H1 (cell line): ENCODE measurements at regions not wholly inside any gene's neighbourhood (a gene's known extent, or its start where the extent isn't known, plus 50 kb on each side); places are given as distances from the start of the nearest gene placed in this dataset.

Experiments used
- CTCF ChIA-PET: fragments of 300-600 bp; sonication (Branson Sonifier 250); formaldehyde crosslinking; loops from one replicate; lab custom pipeline; 2021; ENCODE audit not compliant: partially characterized antibody; lab: Charles Lee
- POLR2A ChIA-PET: fragments of 300-600 bp; sonication (Branson Sonifier 250); formaldehyde crosslinking; loops from one replicate; lab custom pipeline; 2021; ENCODE audit warnings: inconsistent platforms; ENCODE audit not compliant: partially characterized antibody; lab: Charles Lee
- DNase-seq, 2 experiments: peaks; one replicate each; pipeline versions ENCODE4 v3.0.0 to v3.0.0-alpha.2; 2010 to 2022; ENCODE audit warnings: low spot score in 2 of 2, low read depth in 1 of 2, mixed read lengths in 1 of 2
- FAIRE-seq: peaks from 2 replicates; lab custom pipeline; 2011; peaks lifted over from hg19 to GRCh38; lab: Jason Lieb, UNC
- H2AFZ ChIP-seq: 2 replicates; pipeline ENCODE4 v1.8.1; 2012; ENCODE audit warnings: low read length, inconsistent platforms
- H2AK5ac ChIP-seq: 2 replicates; pipeline ENCODE4 v1.6.1; 2013; ENCODE audit warnings: low read depth, low read length
- H2BK120ac ChIP-seq: replicated peaks from 2 replicates; pipeline ENCODE3; 2013; ENCODE audit warnings: low read depth, low read length, inconsistent platforms
- H2BK12ac ChIP-seq: 2 replicates; pipeline ENCODE4 v1.6.1; 2013; ENCODE audit warnings: low read depth, low read length
- H2BK15ac ChIP-seq: 2 replicates; pipeline ENCODE4 v1.6.1; 2013; ENCODE audit warnings: low read length
- H2BK20ac ChIP-seq: 2 replicates; pipeline ENCODE4 v1.6.1; 2013; ENCODE audit warnings: low read length
- H2BK5ac ChIP-seq: 2 replicates; pipeline ENCODE4 v1.6.1; 2013; ENCODE audit warnings: low read depth, low read length
- H3K14ac ChIP-seq: 2 replicates; pipeline ENCODE4 v1.6.1; 2013; ENCODE audit warnings: inconsistent platforms; ENCODE audit not compliant: insufficient read length
- H3K18ac ChIP-seq: 2 replicates; pipeline ENCODE4 v1.6.1; 2013; ENCODE audit warnings: low read length; ENCODE audit errors: extremely low read depth
- H3K23ac ChIP-seq: 2 replicates; pipeline ENCODE4 v1.6.1; 2013; ENCODE audit warnings: inconsistent platforms; ENCODE audit not compliant: insufficient read length
- H3K23me2 ChIP-seq: 2 replicates; pipeline ENCODE4 v1.6.1; 2013; ENCODE audit warnings: low read depth, low read length
- H3K27ac ChIP-seq: 2 replicates; pipeline ENCODE4 v1.6.1; 2011; ENCODE audit warnings: low read depth, low read length, inconsistent platforms
- H3K27me3 ChIP-seq, 4 experiments: replicated peaks in 1 of 4; 1 replicate in 1 of 4; 2 replicates in 3 of 4; pipeline versions ENCODE4 v1.6.1 to v1.8.1; 2011 to 2013; ENCODE audit warnings: low read length in 3 of 4, mild to moderate bottlenecking in 3 of 4, inconsistent platforms in 2 of 4, mixed read lengths in 2 of 4, moderate library complexity in 1 of 4; ENCODE audit not compliant: control insufficient read depth in 3 of 4, insufficient read depth in 3 of 4; ENCODE audit errors: extremely low read depth in 1 of 4
- H3K36me3 ChIP-seq, 4 experiments: 2 replicates each; pipeline versions ENCODE4 v1.6.1 to v1.8.1; 2011 to 2013; ENCODE audit warnings: mild to moderate bottlenecking in 4 of 4, low read length in 3 of 4, moderate library complexity in 2 of 4, control low read depth in 1 of 4, inconsistent platforms in 1 of 4; ENCODE audit not compliant: insufficient read depth in 4 of 4, control insufficient read depth in 2 of 4
- H3K4ac ChIP-seq: replicated peaks from 2 replicates; pipeline ENCODE3; 2013; ENCODE audit warnings: low read length, low read depth, mixed read lengths, inconsistent platforms; ENCODE audit not compliant: insufficient read length
- H3K4me1 ChIP-seq, 4 experiments: replicated peaks in 1 of 4; 1 replicate in 1 of 4; 2 replicates in 3 of 4; pipeline versions ENCODE4 v1.6.1 to v1.8.1; 2011 to 2013; ENCODE audit warnings: low read length in 3 of 4, inconsistent platforms in 2 of 4, mixed read lengths in 1 of 4; ENCODE audit not compliant: insufficient read depth in 4 of 4, control insufficient read depth in 3 of 4
- H3K4me2 ChIP-seq, 2 experiments: 2 replicates each; pipeline versions ENCODE4 v1.6.1 to v1.8.1; 2011 to 2013; ENCODE audit warnings: low read depth in 2 of 2, low read length in 2 of 2, control low read depth in 1 of 2, inconsistent platforms in 1 of 2, mild to moderate bottlenecking in 1 of 2; ENCODE audit not compliant: insufficient read depth in 1 of 2
- H3K4me3 ChIP-seq, 4 experiments: fragments of 200-600, 300-600 bp in 1 of 4; sonication (generic), shearing (Covaris generic), sonication (Bioruptor Twin) in 1 of 4; 2 replicates each; pipeline versions ENCODE4 v1.5.1 to v1.8.1; 2011 to 2016; ENCODE audit warnings: low read length in 4 of 4, low read depth in 3 of 4, control low read depth in 2 of 4, inconsistent platforms in 2 of 4, mild to moderate bottlenecking in 2 of 4, mixed read lengths in 1 of 4, moderate library complexity in 1 of 4; ENCODE audit not compliant: insufficient read depth in 2 of 4; ENCODE audit errors: extremely low read depth in 1 of 4
- H3K56ac ChIP-seq: replicated peaks from 2 replicates; pipeline ENCODE3; 2013; ENCODE audit warnings: low read depth, mild to moderate bottlenecking, mixed read lengths, low read length, inconsistent platforms; ENCODE audit not compliant: insufficient read length
- H3K79me1 ChIP-seq: 2 replicates; pipeline ENCODE4 v1.6.1; 2013; ENCODE audit warnings: low read depth, low read length, control low read depth
- H3K79me2 ChIP-seq, 2 experiments: 2 replicates each; pipeline versions ENCODE4 v1.6.1 to v1.8.1; 2012 to 2013; ENCODE audit warnings: low read length in 2 of 2, mild to moderate bottlenecking in 2 of 2, inconsistent platforms in 1 of 2; ENCODE audit not compliant: insufficient read depth in 2 of 2, control insufficient read depth in 1 of 2
- H3K9ac ChIP-seq, 4 experiments: replicated peaks in 1 of 4; 1 replicate in 1 of 4; 2 replicates in 3 of 4; pipeline versions ENCODE4 v1.6.1 to v1.8.1; 2011 to 2013; ENCODE audit warnings: low read depth in 3 of 4, low read length in 3 of 4, control low read depth in 2 of 4, mild to moderate bottlenecking in 2 of 4, moderate library complexity in 2 of 4, inconsistent platforms in 1 of 4; ENCODE audit errors: extremely low read depth in 1 of 4
- H3K9me3 ChIP-seq, 2 experiments: 2 replicates each; pipeline versions ENCODE4 v1.6.1 to v1.8.1; 2012 to 2013; ENCODE audit warnings: mild to moderate bottlenecking in 2 of 2, moderate library complexity in 2 of 2, control low read depth in 1 of 2, inconsistent platforms in 1 of 2, low read depth in 1 of 2, low read length in 1 of 2, mixed read lengths in 1 of 2; ENCODE audit not compliant: insufficient read depth in 2 of 2
- H4K20me1 ChIP-seq, 2 experiments: replicated peaks in 1 of 2; 2 replicates each; pipeline versions ENCODE3 to v1.8.1; 2011 to 2013; ENCODE audit warnings: inconsistent platforms in 2 of 2, low read length in 2 of 2, mild to moderate bottlenecking in 1 of 2; ENCODE audit not compliant: insufficient read depth in 2 of 2, control insufficient read depth in 1 of 2
- H4K5ac ChIP-seq: 2 replicates; pipeline ENCODE4 v1.6.1; 2013; ENCODE audit warnings: low read length, low read depth, mixed read lengths, inconsistent platforms; ENCODE audit not compliant: insufficient read length
- H4K8ac ChIP-seq: 2 replicates; pipeline ENCODE4 v1.8.0; 2013; ENCODE audit warnings: mild to moderate bottlenecking, moderate library complexity, low read length, inconsistent platforms; ENCODE audit not compliant: insufficient read depth; ENCODE audit errors: extremely low read depth
- H4K91ac ChIP-seq: replicated peaks from 2 replicates; pipeline ENCODE3; 2013; ENCODE audit warnings: low read length, mixed read lengths, inconsistent platforms; ENCODE audit not compliant: insufficient read length
- EP300 ChIP-seq, 2 experiments: IDR thresholded peaks; 1 replicate in 1 of 2; 2 replicates in 1 of 2; pipeline ENCODE4 v1.6.1; 2011 to 2012; ENCODE audit warnings: low read depth in 2 of 2, low read length in 2 of 2, mild to moderate bottlenecking in 2 of 2, borderline replicate concordance in 1 of 2, inconsistent platforms in 1 of 2, moderate library complexity in 1 of 2
- GTF2F1 ChIP-seq: IDR thresholded peaks from 2 replicates; pipeline ENCODE4 v1.6.1; 2012; ENCODE audit warnings: low read depth, low read length, improper control_type of control experiment, borderline replicate concordance
- KDM4A ChIP-seq: IDR thresholded peaks from one replicate; pipeline ENCODE4 v1.7.1; 2012; ENCODE audit warnings: low read depth, mild to moderate bottlenecking, moderate library complexity, low read length, inconsistent platforms; ENCODE audit not compliant: severe bottlenecking
- NANOG ChIP-seq: IDR thresholded peaks from 2 replicates; pipeline ENCODE4 v1.6.1; 2011; ENCODE audit warnings: low read length, low read depth, mild to moderate bottlenecking, inconsistent platforms; ENCODE audit not compliant: insufficient read depth, poor library complexity, severe bottlenecking
- POLR2A ChIP-seq, 2 experiments: IDR thresholded peaks; 1 replicate in 1 of 2; 2 replicates in 1 of 2; pipeline ENCODE4 v1.6.1; 2011; ENCODE audit warnings: low read depth in 2 of 2, low read length in 2 of 2, mild to moderate bottlenecking in 2 of 2; ENCODE audit errors: control extremely low read depth in 1 of 2
- TEAD4 ChIP-seq: IDR thresholded peaks from 2 replicates; pipeline ENCODE4 v1.6.1; 2012; ENCODE audit warnings: low read depth, low read length, inconsistent platforms, mixed read lengths
- YY1 ChIP-seq: IDR thresholded peaks from 2 replicates; pipeline ENCODE4 v1.6.1; 2011; ENCODE audit warnings: low read depth, mild to moderate bottlenecking, low read length
- WGBS, 2 experiments: shearing (Covaris generic) in 1 of 2; methylation state at CpG; one replicate each; pipeline versions ENCODE4 v1.1.6 to v1.1.7; 2013 to 2015; ENCODE audit warnings: low lambda C conversion rate in 2 of 2, mixed read lengths in 2 of 2, inconsistent platforms in 1 of 2, low coverage in 1 of 2, missing lambda C conversion rate in 1 of 2; ENCODE audit not compliant: insufficient replicate concordance in 2 of 2, insufficient coverage in 1 of 2, insufficient read length in 1 of 2; ENCODE audit errors: extremely low coverage in 1 of 2, missing lambda C conversion rate in 1 of 2; 5-methylcytosine and 5-hydroxymethylcytosine counted together

DNA sequence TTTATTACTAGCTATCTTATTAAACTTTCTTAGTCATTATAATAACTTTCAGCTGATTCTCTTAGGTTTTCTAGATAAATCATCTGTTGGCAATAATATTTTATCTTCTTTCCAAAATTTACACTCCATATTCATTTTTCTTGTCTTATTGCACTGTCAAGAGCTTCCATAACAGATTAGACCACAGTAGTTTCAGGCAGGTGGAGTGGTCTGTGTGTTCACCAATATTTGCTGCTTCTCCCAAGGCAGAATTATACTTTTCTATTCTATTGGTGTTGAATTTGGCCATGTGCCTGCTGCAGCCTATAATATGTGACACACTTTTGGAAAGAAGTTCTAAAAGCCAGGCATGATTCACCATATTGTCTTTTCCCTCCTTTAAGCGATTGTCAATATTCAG is 422.8 kb downstream of the GATA3 start:
- H3K4ac ChIP-seq, result no peak overlapping the region
- no peaks in the 10 kb centered on the region for H3K4me1 ChIP-seq
- TF ChIP-seq TEAD4 (no peak), KDM4A (no peak), GTF2F1 (no peak), YY1 (no peak), EP300 (IDR thresholded peaks at IDR 0.05; ENCODE audit: borderline replicate concordance in 1 of 2, low read depth in 2 of 2, low read length in 2 of 2) (no peak), POLR2A (IDR thresholded peaks at IDR 0.05; ENCODE audit: control extremely low read depth in 1 of 2, low read depth in 2 of 2, low read length in 2 of 2) (no peak), NANOG (no peak)
- TF ChIP-seq, all 59 proteins: peak for 0
- Histone ChIP-seq H3K79me2 (no peaks in the 10 kb centered on the region), H3K27ac (no peak overlapping the region), H2BK15ac (no peak overlapping the region), H3K23me2 (no peaks in the 10 kb centered on the region), H3K9ac (no peak overlapping the region), H3K4me2 (no peak overlapping the region), H2BK5ac (no peak overlapping the region), H3K9me3 (peaks cover 3 to 9% of the 10 kb centered on the region in 2 experiments; a peak in 3 of 4 replicates), H4K20me1 (no peaks in the 10 kb centered on the region), H2BK20ac (no peak overlapping the region), H4K5ac (no peak overlapping the region), H2AK5ac (no peak overlapping the region), H3K14ac (no peak overlapping the region), H3K36me3 (no peaks in the 10 kb centered on the region), H3K27me3 (no peaks in the 10 kb centered on the region), H3K56ac (no peak overlapping the region), H4K91ac (no peak overlapping the region), H2BK12ac (no peak overlapping the region), H4K8ac (no peak overlapping the region), H3K23ac (no peak overlapping the region), H2BK120ac (no peak overlapping the region), H3K4me3 (no peak overlapping the region), H3K79me1 (no peaks in the 10 kb centered on the region), H3K18ac (no peak overlapping the region), H2AFZ (no peak overlapping the region)
- FAIRE-seq (no peak), DNase-seq (no peak)
- ChIA-PET CTCF (interaction anchor here (0.6 kb wide), 1 partner anchor 329 kb away, joined by 3 read pairs; no protein-coding TSS in a partner anchor), POLR2A (no interaction called here)
- WGBS, 2 experiments, result 83% methylated on average over 1 of the region's 1 CpG; no CpG with 5 or more reads in 1 of the 2 experiments
